Liver (tissue), 8 donors: ENCODE measurements at regions not wholly inside any gene's neighbourhood (a gene's known extent, or its start where the extent isn't known, plus 50 kb on each side); places are given as distances from the start of the nearest gene placed in this dataset.

Source experiments
- DNase-seq: peaks from one replicate; pipeline ENCODE4 v3.0.0-alpha.2; 2017; ENCODE audit warnings: low spot score
- H3K27ac ChIP-seq, 2 donors: one replicate each; pipeline ENCODE4 v1.7.0; 2013; ENCODE audit warnings: inconsistent platforms in 2 of 2, low read length in 2 of 2, control low read depth in 1 of 2, low read depth in 1 of 2, mild to moderate bottlenecking in 1 of 2
- H3K27me3 ChIP-seq, 4 donors: one replicate each; pipeline versions ENCODE4 v1.6.1 to v1.7.0; 2013; ENCODE audit warnings: low read length in 3 of 4, inconsistent platforms in 1 of 4, mild to moderate bottlenecking in 1 of 4, moderate library complexity in 1 of 4; ENCODE audit not compliant: control insufficient read depth in 4 of 4, insufficient read depth in 4 of 4
- H3K36me3 ChIP-seq, 4 donors: one replicate each; pipeline versions ENCODE4 v1.6.1 to v1.7.0; 2013; ENCODE audit warnings: low read length in 3 of 4, mild to moderate bottlenecking in 3 of 4, low read depth in 1 of 4, moderate library complexity in 1 of 4; ENCODE audit not compliant: control insufficient read depth in 4 of 4, insufficient read depth in 3 of 4
- H3K4me1 ChIP-seq, 4 donors: one replicate each; pipeline versions ENCODE4 v1.6.1 to v1.7.0; 2013; ENCODE audit warnings: low read length in 3 of 4, mild to moderate bottlenecking in 3 of 4, moderate library complexity in 1 of 4; ENCODE audit not compliant: control insufficient read depth in 4 of 4, insufficient read depth in 4 of 4
- H3K4me3 ChIP-seq, 3 donors: one replicate each; pipeline versions ENCODE4 v1.6.1 to v1.7.0; 2013; ENCODE audit warnings: low read length in 3 of 3, control low read depth in 1 of 3, low read depth in 1 of 3, mild to moderate bottlenecking in 1 of 3
- H3K9ac ChIP-seq, 2 donors: one replicate each; pipeline ENCODE4 v1.7.0; 2013; ENCODE audit warnings: low read length in 2 of 2, mild to moderate bottlenecking in 2 of 2, moderate library complexity in 2 of 2, control low read depth in 1 of 2, low read depth in 1 of 2
- H3K9me3 ChIP-seq, 4 donors: one replicate each; pipeline versions ENCODE4 v1.6.1 to v1.7.0; 2013; ENCODE audit warnings: low read length in 3 of 4; ENCODE audit not compliant: control insufficient read depth in 4 of 4
- ATF3 ChIP-seq: IDR thresholded peaks from 2 replicates; pipeline ENCODE4 v1.6.1; 2016; ENCODE audit warnings: antibody characterized with exemption
- CTCF ChIP-seq: fragments of 150-350 bp; IDR thresholded peaks from 2 replicates; pipeline ENCODE4 v1.5.1; 2017; ENCODE audit warnings: improper control_type of control experiment, low read depth, low read length; ENCODE audit not compliant: missing input control
- EGR1 ChIP-seq, 2 donors: IDR thresholded peaks; 2 replicates each; pipeline ENCODE4 v1.6.1; 2016 to 2018; ENCODE audit warnings: antibody characterized with exemption in 2 of 2, low read depth in 2 of 2
- FOXA1 ChIP-seq: IDR thresholded peaks from 2 replicates; pipeline ENCODE4 v1.6.1; 2016; ENCODE audit warnings: antibody characterized with exemption
- FOXA2 ChIP-seq: IDR thresholded peaks from 2 replicates; pipeline ENCODE4 v1.6.1; 2016; ENCODE audit warnings: antibody characterized with exemption
- GABPA ChIP-seq, 2 donors: IDR thresholded peaks in 1 of 2; conservative IDR thresholded peaks in 1 of 2; 2 replicates each; pipeline ENCODE4 v1.6.1; 2016; ENCODE audit warnings: antibody characterized with exemption in 2 of 2, mild to moderate bottlenecking in 1 of 2, moderate library complexity in 1 of 2
- HNF4A ChIP-seq, 2 donors: conservative IDR thresholded peaks; 2 replicates each; pipeline ENCODE4 v1.6.1; 2016; ENCODE audit warnings: antibody characterized with exemption in 2 of 2, mild to moderate bottlenecking in 2 of 2
- HNF4G ChIP-seq: IDR thresholded peaks from 2 replicates; pipeline ENCODE4 v1.6.1; 2016; ENCODE audit warnings: antibody characterized with exemption
- JUND ChIP-seq, 2 donors: IDR thresholded peaks; 2 replicates each; pipeline ENCODE4 v1.6.1; 2016; ENCODE audit warnings: antibody characterized with exemption in 2 of 2
- MAX ChIP-seq: IDR thresholded peaks from 2 replicates; pipeline ENCODE4 v1.6.1; 2016; ENCODE audit warnings: antibody characterized with exemption
- NR2F2 ChIP-seq: IDR thresholded peaks from 2 replicates; pipeline ENCODE4 v1.6.1; 2016; ENCODE audit warnings: antibody characterized with exemption
- RAD21 ChIP-seq, 2 donors: IDR thresholded peaks; 2 replicates each; pipeline ENCODE4 v1.6.1; 2016; ENCODE audit warnings: antibody characterized with exemption in 2 of 2, mild to moderate bottlenecking in 2 of 2
- REST ChIP-seq: IDR thresholded peaks from 2 replicates; pipeline ENCODE4 v1.6.1; 2016; ENCODE audit warnings: antibody characterized with exemption, mild to moderate bottlenecking
- RXRA ChIP-seq, 2 donors: IDR thresholded peaks; 2 replicates each; pipeline ENCODE4 v1.6.1; 2017 to 2018; ENCODE audit warnings: antibody characterized with exemption in 2 of 2, mild to moderate bottlenecking in 1 of 2
- SP1 ChIP-seq: IDR thresholded peaks from 2 replicates; pipeline ENCODE4 v1.6.1; 2018; ENCODE audit warnings: antibody characterized with exemption, mild to moderate bottlenecking
- TAF1 ChIP-seq: conservative IDR thresholded peaks from 2 replicates; pipeline ENCODE4 v1.6.1; 2016; ENCODE audit warnings: antibody characterized with exemption, mild to moderate bottlenecking
- YY1 ChIP-seq: IDR thresholded peaks from 2 replicates; pipeline ENCODE4 v1.6.1; 2016; ENCODE audit warnings: antibody characterized with exemption, mild to moderate bottlenecking
- ZBTB33 ChIP-seq: IDR thresholded peaks from 2 replicates; pipeline ENCODE4 v1.6.1; 2016; ENCODE audit warnings: antibody characterized with exemption
- WGBS: extraction: QIAGEN DNeasy Blood & Tissue Kit; methylation state at CpG from one replicate; pipeline ENCODE4 v1.1.7; 2013; 5-methylcytosine and 5-hydroxymethylcytosine counted together
- donor health status: healthy.
- donor health status: healthy.
- donor health status: healthy.
- donor health status: healthy.
- donor health status: healthy.

- peaks cover 0 to 2% (median under 1%) of the 10 kb centered on the region in 4 donors for H3K9me3 ChIP-seq
- H3K36me3 ChIP-seq, result no peaks in the 10 kb centered on the region
- WGBS, result 43% methylated on average over 2 of the region's 2 CpGs
- H3K9ac ChIP-seq, result no peak overlapping the region
- H3K4me3 ChIP-seq, result no peak overlapping the region
- no peak overlapping the region for H3K27ac ChIP-seq
- H3K4me1 ChIP-seq, result peaks cover 0 to 1% (median 0%) of the 10 kb centered on the region in 4 donors
- H3K27me3 ChIP-seq, result no peaks in the 10 kb centered on the region
- no peak for DNase-seq
- TF ChIP-seq ATF3 (no peak), REST (no peak), EGR1 (IDR thresholded peaks at IDR 0.05; ENCODE audit: low read depth in 2 of 2) (no peak), ZBTB33 (no peak), SP1 (no peak), RXRA (IDR thresholded peaks at IDR 0.05) (no peak), GABPA (IDR thresholded peaks at IDR 0.05 in 1 of 2, conservative IDR thresholded peaks at IDR 0.05 in 1 of 2) (no peak), MAX (no peak), FOXA2 (no peak), TAF1 (no peak), CTCF (no peak), FOXA1 (no peak), RAD21 (IDR thresholded peaks at IDR 0.05) (no peak), JUND (IDR thresholded peaks at IDR 0.05) (no peak), HNF4G (no peak), HNF4A (conservative IDR thresholded peaks at IDR 0.05) (no peak), NR2F2 (no peak), YY1 (no peak)
Observed at GRCh38 chr3:21804330-21804729, 53.3 kb upstream of the ZNF385D start.
